GM21367 (cell line): ENCODE measurements at regions not wholly inside any gene's neighbourhood (a gene's known extent, or its start where the extent isn't known, plus 50 kb on each side); places are given as distances from the start of the nearest gene placed in this dataset.
"Not testable (repeated sequence)": the region's sequence is repeated elsewhere in the genome, so short reads cannot be mapped to it uniquely, and the experiment has no call there.

Source experiments
- ATAC-seq: cut with Tn5 transposase; IDR thresholded peaks from one replicate; pipeline ENCODE4 v1.9.1; 2021; ENCODE audit not compliant: unreplicated experiment

DNA sequence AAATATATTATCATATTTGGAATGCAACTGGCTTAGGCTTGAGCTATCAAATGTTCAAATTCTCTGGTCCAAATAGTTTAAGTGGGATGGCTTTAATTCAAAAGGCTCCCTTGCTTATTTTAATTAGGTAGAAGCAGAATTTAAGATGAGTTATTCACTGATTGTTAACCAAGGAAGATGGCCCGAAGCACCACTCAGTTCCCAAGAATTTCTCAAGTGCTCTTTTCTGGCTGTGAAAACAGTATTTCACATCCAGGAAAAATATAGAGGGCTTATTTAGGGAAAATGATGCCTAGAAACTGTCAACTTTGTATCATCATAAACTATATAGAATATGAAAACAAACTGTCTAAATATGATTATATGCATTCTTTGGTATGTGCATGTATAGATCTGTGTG, 246.5 kb upstream of the SFRP2 start:
- no peak for ATAC-seq

GRCh38 chr4:154033921-154034320, 245.0 kb upstream of the SFRP2 start:
- no peak for ATAC-seq

GRCh38 chr4:154032914-154033313, 244.0 kb upstream of the SFRP2 start:
- no peak for ATAC-seq

DNA sequence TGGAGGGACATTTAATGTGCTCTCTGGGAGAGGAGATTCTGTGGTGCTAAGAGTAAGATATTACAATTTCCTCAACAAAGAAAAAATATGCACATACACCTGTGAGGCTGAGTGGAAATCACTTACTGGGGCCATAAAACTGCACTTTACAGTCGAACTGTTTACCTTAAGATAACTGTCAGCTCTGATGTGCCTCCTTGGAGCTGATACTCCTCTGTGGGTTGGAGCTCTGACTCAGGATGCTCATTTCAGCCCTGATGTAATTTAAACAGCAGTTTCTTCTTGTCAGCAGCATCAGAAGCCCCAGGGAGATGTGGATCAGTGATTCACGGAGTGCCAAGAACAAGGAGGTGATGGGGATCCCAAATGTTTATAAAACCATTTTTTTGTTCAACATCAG, 241.9 kb upstream of the SFRP2 start:
- no peak for ATAC-seq

DNA sequence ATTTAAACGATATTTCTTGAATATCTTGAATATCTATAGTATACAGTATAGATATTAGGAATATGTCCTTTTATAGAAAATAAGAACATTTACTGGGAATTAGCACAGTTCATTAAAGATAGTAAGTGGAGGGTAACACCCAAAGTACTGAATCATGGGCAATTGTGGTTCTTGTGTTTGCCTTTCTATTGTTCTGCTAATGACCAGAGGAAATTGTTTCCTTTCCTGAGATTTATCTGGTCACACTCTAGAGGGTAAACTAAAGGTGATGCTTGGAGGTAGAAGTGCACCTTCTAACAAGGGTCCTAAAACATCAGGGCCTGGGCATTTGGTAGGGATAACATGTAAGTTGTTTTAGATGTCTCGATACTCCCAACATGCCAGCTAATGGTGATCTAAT, 241.3 kb upstream of the SFRP2 start:
- no peak for ATAC-seq

- no peak for ATAC-seq
These were observed 240.3 kb upstream of the SFRP2 start for GRCh38 chr4:154029171-154029570.

GRCh38 chr4:154025110-154025509, 236.2 kb upstream of the SFRP2 start:
- ATAC-seq = no peak

GRCh38 chr4:154024097-154024694, 235.3 kb upstream of the SFRP2 start:
- ATAC-seq = no peak

- not testable (repeated sequence) for ATAC-seq
These were observed 234.8 kb upstream of the SFRP2 start for GRCh38 chr4:154023671-154024070.

DNA sequence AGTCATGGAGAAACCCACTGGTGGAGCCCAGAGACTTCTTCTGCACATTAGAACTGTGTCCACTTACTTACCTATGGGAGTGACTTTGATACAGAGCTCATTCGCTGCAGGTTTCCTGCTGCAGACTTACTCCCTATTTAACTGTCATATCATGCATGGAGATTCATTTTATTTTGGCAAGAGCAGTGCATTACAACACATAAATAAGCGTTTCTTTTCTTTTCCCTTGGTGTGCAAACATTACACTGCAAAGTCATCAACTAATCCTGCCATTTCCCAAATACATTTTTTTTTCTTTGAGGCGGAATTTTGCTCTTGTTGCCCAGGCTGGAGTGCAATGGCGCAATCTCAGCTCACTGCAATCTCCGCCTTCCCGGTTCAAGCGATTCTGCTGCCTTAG, 230.9 kb upstream of the SFRP2 start:
- no peak for ATAC-seq

DNA sequence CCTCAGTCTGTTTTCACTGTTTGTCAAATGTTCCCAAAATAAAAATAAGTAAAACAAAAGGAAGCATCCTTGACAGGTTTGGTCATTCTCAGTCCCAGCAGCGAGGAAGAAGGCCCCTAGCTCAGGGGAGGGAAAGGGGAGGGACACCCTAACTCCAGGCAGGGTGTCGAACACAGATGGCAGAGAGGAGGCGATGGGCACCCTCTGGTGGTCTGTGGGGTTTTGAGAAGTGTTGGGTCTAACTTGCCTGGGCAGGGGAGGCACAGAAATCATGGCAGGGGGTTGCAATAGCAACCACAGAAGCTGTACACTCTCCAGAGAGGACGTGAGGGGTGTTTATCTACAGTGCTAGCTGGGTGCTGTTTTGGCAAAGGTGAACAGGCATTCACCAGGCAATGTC, 229.8 kb upstream of the SFRP2 start:
- no peak for ATAC-seq

- no peak for ATAC-seq
These were observed 226.7 kb upstream of the SFRP2 start for GRCh38 chr4:154015578-154015977.

- ATAC-seq = no peak
These were observed 225.8 kb upstream of the SFRP2 start for GRCh38 chr4:154014407-154015321.

DNA sequence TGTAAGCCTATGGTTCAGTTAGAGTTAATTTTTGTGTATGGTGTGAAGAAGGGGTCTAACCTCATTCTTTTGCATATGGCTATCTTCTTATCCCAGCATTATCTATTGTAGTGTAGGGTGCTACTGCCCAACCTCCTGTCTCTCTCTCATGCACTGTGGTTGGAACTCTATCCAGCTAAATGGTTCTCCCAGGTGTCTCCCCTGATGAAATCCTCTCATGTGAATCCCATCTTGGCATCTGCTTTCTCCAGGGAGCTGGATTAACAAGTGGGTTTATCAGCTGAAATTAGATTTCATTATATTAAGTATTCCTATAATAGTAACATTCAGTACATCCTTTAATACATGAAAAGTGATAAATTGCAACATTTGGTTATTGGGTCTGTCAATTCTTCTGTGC, 224.7 kb upstream of the SFRP2 start:
- ATAC-seq = no peak

DNA sequence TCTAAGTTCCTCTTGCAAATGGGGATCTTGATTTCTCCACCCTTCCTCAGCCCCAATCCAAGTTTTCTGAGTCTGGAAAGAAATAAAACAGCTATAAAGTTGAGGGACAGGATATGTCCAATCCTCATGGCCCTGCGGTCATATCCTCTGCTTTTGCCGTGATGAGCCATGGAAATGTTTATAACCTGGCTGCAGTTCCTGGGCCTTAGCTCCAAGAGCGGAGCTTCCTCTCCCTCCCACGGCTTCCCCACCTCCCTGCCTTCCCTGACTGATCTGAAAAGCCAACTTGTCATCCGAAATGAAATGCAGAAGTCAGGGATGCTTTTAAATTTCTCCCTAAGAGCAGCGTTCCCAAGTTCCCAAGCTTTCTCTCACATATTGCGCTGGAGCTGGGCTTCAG, 221.5 kb upstream of the SFRP2 start:
- ATAC-seq = no peak

- ATAC-seq = no peak
These were observed 220.9 kb upstream of the SFRP2 start for GRCh38 chr4:154009788-154010187.

- no peak for ATAC-seq
These were observed 220.3 kb upstream of the SFRP2 start for GRCh38 chr4:154009191-154009590.

DNA sequence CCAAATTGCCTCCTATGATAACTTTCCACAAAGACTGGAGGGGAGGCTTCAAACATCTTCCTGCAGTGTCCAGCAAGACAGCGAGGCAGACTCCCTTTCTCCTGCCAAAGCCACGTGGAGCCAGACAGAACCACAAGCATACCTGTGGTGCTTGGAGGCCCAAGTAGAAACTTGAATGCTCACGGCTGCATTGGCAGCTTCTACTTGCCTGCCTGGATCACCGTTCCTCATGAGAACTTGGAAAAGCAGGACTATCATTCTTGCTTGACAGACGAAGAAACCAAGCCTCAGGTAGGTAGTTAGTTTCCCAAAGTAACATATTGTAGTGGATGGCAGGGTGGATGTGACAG, 216.3 kb upstream of the SFRP2 start:
- no peak for ATAC-seq

DNA sequence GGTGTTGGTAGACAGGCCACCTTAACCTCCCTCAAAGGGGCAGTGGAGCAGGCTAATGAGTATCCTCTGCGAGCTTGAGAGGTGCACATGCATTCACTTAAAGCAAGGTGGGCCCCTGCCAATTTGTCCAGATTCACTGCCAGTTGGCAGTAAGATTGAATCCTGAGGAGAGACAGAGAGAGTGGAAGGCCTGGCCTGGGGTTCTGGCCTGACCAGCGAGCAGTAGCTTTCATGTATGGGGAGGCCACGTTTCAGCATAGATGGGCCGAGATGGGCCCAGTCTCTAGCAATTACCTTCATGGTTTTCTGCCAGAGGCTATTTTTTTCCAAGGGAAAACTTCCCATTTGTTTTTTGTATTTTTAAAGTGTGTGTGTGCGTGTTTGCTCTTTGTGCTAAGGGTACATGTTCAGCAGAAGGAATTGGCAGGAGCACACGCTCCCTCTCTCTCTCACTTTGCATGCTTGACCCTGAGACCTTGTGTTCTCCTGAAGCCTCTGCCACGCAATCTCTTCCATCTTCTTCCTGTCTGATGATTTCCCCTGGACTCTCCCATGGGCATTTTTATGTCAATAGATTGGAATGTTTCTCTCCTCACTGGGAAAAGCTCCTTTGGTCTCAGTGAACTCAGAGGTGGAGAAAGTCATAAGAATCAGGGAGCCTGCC, 215.8 kb upstream of the SFRP2 start:
- no peak for ATAC-seq

DNA sequence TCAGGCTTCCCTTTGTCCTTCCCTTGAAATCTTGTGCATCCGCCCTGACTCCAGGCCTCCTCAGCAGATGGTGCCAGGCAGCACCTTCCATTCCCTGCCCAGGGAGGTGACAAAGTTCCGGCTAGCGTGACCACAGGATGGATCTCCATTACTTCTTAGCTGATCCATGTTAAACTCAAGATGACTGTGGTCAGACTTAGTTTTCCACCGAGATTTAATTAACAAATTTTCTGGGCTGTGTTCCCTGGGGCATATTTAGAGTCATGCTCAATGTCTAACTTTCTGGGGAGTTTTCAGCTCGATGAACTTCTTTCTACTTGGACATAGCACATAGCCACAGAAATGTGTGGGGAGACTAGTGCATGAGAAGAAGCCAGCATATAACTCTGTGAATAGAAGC, 215.1 kb upstream of the SFRP2 start:
- no peak for ATAC-seq

DNA sequence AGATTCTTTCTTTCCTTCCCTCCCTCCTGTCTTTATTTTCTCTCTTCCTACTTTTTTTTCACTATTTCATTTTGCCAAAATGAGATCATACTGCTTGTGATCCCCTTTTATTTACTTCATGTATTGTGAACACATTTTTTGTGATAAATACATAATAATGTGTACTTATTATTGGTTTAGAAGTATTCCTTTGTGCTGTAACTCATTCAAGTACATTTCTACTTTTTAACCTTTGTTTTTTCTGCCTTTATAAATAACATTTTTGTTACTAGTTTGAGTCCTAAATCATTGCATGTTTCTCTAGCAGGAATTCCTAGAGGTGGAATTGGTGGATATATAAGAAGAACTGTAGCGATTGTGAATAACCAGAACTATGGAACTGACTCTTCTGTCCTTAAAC, 214.5 kb upstream of the SFRP2 start:
- no peak for ATAC-seq

- no peak for ATAC-seq
These were observed 212.3 kb upstream of the SFRP2 start for GRCh38 chr4:154001193-154001592.
